ENCODE measurements at regions not wholly inside any gene's neighbourhood (a gene's known extent, or its start where the extent isn't known, plus 50 kb on each side); places are given as distances from the start of the nearest gene placed in this dataset.

DNA sequence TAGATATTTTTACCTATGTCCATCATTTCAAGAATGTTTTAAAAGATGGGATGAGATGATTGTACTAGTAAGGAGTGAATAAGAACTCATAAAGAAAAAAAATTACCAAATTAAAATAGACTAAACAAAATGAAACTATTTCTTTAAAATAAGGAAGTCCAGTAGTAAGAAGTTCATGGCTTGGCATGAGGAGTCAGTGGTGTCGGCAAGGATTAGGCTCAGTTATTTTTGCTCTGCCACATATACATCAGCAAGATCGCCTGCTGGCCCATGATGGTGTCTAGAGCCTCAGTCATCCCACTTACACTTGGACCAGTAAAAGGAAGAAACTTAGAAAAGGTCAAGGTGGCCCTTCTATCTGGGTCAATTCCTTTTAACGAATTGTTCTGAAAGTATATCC lies 300.9 kb upstream of the SLC8A1 start:
- no peak overlapping the region for H3K4me3 ChIP-seq (replicated peaks; ENCODE audit: insufficient read depth, low read length)
- TF ChIP-seq SPI1 (IDR thresholded peaks at IDR 0.05; ENCODE audit: borderline replicate concordance, low read depth) (peak; percentile 48; the same call in 1 of the 2 replicates), CTCF (IDR thresholded peaks at IDR 0.05; ENCODE audit: insufficient read depth, low read length) (no peak)
- H3K27ac ChIP-seq (replicated peaks), result no peak overlapping the region
- no peaks in the 10 kb centered on the region for H3K27me3 ChIP-seq (ENCODE audit: insufficient read depth, poor library complexity, severe bottlenecking)
- DNase-seq (ENCODE audit: low read depth in 1 of 2, low spot score in 1 of 2), result no peak

DNA sequence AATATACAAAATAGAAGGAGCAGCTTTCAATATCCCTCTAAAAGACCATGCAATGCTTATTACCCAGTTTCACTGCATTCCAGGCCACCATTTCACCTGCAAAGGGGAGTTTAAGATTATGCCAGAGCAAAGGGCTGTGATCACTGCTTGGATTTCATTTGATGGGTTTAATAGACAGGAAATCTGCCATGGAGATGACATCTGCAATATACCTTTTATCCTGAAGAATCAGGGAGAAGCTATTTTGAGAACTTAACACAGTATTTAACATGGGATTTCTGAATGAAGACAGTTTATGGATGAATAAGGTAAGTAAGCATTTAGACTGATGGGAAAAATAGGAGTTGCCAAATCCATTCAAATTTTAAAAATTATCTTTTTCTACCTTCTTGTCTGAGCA lies 303.0 kb upstream of the SLC8A1 start:
- no peaks in the 10 kb centered on the region for H3K27me3 ChIP-seq (ENCODE audit: insufficient read depth, poor library complexity, severe bottlenecking)
- H3K4me3 ChIP-seq (replicated peaks; ENCODE audit: insufficient read depth, low read length), result no peak overlapping the region
- TF ChIP-seq CTCF (IDR thresholded peaks at IDR 0.05; ENCODE audit: insufficient read depth, low read length) (no peak), GABPA (IDR thresholded peaks at IDR 0.05; ENCODE audit: low read depth) (no peak)
- H3K27ac ChIP-seq (replicated peaks), result no peak overlapping the region
- DNase-seq (ENCODE audit: low read depth in 1 of 2, low spot score in 1 of 2), result no peak

DNA sequence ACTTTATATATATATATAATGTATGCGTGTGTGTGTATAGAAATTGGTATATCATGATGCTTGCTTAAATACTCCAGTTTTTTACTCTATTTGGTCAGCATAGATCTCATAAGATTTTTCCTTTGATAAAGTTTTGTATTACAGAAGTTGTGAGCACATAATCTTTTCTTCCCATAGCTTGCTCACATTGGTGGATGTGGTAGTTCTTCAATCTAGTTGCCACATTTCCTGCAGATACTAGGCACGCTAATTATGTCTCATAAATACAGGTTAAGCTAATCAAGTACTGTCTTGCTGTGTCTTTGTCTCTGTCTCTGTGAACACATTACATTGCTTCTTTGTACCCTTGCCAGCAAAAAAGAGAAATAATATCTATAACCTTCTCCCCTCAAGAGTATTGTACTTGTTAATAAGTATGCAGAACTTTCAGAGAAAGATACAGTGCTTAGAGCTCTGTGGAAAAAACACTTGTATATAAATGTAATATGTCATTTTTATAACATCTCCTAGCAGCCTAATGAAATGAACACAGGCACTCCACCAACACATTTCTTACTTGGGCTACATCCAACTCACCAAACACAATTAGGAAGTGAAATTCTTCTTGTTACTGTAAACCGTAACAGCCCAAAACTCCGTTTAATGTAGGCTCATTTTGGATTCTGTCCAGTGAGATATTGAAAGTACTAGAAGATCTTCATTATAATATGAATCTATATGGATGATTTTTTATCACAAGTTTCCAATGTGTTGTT lies 306.7 kb upstream of the SLC8A1 start:
- TF ChIP-seq, protein P1, sequence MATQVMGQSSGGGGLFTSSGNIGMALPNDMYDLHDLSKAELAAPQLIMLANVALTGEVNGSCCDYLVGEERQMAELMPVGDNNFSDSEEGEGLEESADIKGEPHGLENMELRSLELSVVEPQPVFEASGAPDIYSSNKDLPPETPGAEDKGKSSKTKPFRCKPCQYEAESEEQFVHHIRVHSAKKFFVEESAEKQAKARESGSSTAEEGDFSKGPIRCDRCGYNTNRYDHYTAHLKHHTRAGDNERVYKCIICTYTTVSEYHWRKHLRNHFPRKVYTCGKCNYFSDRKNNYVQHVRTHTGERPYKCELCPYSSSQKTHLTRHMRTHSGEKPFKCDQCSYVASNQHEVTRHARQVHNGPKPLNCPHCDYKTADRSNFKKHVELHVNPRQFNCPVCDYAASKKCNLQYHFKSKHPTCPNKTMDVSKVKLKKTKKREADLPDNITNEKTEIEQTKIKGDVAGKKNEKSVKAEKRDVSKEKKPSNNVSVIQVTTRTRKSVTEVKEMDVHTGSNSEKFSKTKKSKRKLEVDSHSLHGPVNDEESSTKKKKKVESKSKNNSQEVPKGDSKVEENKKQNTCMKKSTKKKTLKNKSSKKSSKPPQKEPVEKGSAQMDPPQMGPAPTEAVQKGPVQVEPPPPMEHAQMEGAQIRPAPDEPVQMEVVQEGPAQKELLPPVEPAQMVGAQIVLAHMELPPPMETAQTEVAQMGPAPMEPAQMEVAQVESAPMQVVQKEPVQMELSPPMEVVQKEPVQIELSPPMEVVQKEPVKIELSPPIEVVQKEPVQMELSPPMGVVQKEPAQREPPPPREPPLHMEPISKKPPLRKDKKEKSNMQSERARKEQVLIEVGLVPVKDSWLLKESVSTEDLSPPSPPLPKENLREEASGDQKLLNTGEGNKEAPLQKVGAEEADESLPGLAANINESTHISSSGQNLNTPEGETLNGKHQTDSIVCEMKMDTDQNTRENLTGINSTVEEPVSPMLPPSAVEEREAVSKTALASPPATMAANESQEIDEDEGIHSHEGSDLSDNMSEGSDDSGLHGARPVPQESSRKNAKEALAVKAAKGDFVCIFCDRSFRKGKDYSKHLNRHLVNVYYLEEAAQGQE (IDR thresholded peaks at IDR 0.05; ENCODE audit: insufficient replicate concordance, low read depth), result no peak
- TF ChIP-seq GABPA (IDR thresholded peaks at IDR 0.05; ENCODE audit: low read depth), result no peak
- TF ChIP-seq CTCF (IDR thresholded peaks at IDR 0.05; ENCODE audit: insufficient read depth, low read length), result no peak
- TF ChIP-seq SPI1 (IDR thresholded peaks at IDR 0.05; ENCODE audit: borderline replicate concordance, low read depth), result no peak
- TF ChIP-seq POLR2AphosphoS5 (IDR thresholded peaks at IDR 0.05; ENCODE audit: low read depth), result no peak
- DNase-seq (ENCODE audit: low read depth in 1 of 2, low spot score in 1 of 2), result no peak
- no peaks in the 10 kb centered on the region for H3K27me3 ChIP-seq (ENCODE audit: insufficient read depth, poor library complexity, severe bottlenecking)
- no peak overlapping the region for H3K27ac ChIP-seq (replicated peaks)
- H3K4me3 ChIP-seq (replicated peaks; ENCODE audit: insufficient read depth, low read length), result no peak overlapping the region

DNA sequence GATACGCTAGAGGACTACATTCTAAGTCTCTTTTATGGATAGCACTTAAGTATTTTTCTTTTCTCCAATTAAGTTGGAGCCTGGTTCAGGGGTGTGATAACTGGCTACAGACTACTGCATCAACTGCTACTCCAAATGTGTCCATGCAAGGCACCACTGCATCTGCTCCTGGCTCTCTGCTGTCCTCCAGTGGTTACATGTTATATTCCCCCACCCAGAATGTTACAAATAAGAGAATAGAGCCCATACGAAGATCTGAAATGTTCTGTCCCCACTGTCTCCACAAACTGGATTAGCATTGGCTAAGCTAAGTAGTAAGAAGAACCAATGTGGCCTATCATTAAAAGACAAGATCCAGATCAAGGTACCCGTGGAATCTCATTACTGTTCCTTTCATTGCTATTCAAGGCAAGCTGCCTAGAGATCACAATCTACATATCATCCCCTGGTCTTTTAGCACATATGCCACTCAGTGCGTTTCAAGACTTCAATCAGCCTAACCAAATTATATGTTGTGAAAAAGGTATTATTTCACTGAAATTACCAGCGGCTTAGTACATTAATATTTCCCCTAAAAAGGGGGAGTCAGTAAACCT lies 308.3 kb upstream of the SLC8A1 start:
- peak; percentile 94 for TF ChIP-seq CTCF (IDR thresholded peaks at IDR 0.05; ENCODE audit: insufficient read depth, low read length)
- TF ChIP-seq POLR2AphosphoS5 (IDR thresholded peaks at IDR 0.05; ENCODE audit: low read depth), result no peak
- Histone ChIP-seq H3K27ac (replicated peaks) (no peak overlapping the region), H3K27me3 (ENCODE audit: insufficient read depth, poor library complexity, severe bottlenecking) (no peaks in the 10 kb centered on the region), H3K4me3 (replicated peaks; ENCODE audit: insufficient read depth, low read length) (no peak overlapping the region)
- peak; percentile 16 to 56 for DNase-seq (ENCODE audit: low read depth in 1 of 2, low spot score in 1 of 2)

Data from HL-60 (cell line).